ENCODE measurements at regions not wholly inside any gene's neighbourhood (a gene's known extent, or its start where the extent isn't known, plus 50 kb on each side); places are given as distances from the start of the nearest gene placed in this dataset.

GRCh38 chr6:120826253-120826652 is 508.0 kb downstream of the TBC1D32 start:
- Histone ChIP-seq H3K9me3 (ENCODE audit: low read depth) (no peaks in the 10 kb centered on the region), H3K9me2 (ENCODE audit: insufficient read depth) (no peaks in the 10 kb centered on the region), H3K27me3 (replicated peaks; ENCODE audit: insufficient read depth) (no peaks in the 10 kb centered on the region), H2AFZ (no peak overlapping the region), H3K27ac (no peak overlapping the region), H3K4me1 (ENCODE audit: insufficient read depth) (no peaks in the 10 kb centered on the region), H3K36me3 (ENCODE audit: low read depth) (no peaks in the 10 kb centered on the region), H3K4me3 (no peak overlapping the region), H4K20me1 (ENCODE audit: insufficient read depth) (no peaks in the 10 kb centered on the region), H3K4me2 (ENCODE audit: unreplicated experiment) (no peak overlapping the region), H3K79me2 (ENCODE audit: insufficient read depth) (no peaks in the 10 kb centered on the region), H3F3A (ENCODE audit: insufficient read depth) (no peaks in the 10 kb centered on the region), H3K9ac (no peak overlapping the region)
- in situ Hi-C loops (cut with MboI), result no loop called here
- DNase-seq, result peak; percentile 10
- TF ChIP-seq EZH2phosphoT487 (IDR thresholded peaks at IDR 0.05; ENCODE audit: insufficient read depth, low read depth) (no peak), EZH2 (IDR thresholded peaks at IDR 0.05; ENCODE audit: insufficient read depth, poor library complexity, severe bottlenecking) (no peak)
- WGBS, 2 experiments (ENCODE audit: low coverage in 1 of 2, low lambda C conversion rate in 2 of 2, missing lambda C conversion rate in 2 of 2), result 12 to 20% methylated on average over 2 of the region's 2 CpGs

DNA sequence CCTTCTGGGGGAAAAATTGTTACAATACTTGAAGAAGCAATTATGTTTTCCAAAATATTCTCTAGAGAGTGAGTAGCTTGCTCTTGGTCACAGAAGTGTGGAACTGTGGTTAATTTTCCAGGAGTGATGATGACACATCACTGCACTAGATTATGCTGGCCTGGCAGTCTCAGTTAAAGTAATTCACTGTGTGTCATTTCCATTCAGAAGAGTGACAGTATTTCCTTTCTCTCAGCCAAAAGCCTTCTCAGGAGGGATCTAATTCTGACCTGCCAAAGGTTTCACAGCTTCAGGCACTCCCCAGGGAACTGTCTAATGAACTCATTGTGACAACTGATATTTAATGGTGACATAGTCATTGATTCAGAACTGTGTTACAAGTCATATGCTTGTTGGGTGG is 517.5 kb downstream of the TBC1D32 start:
- no peaks in the 10 kb centered on the region for H3F3A ChIP-seq (ENCODE audit: insufficient read depth)
- no peak overlapping the region for H3K4me3 ChIP-seq
- DNase-seq, result no peak

GRCh38 chr6:120805276-120805675 is 529.0 kb downstream of the TBC1D32 start:
- Histone ChIP-seq H3F3A (ENCODE audit: insufficient read depth) (no peaks in the 10 kb centered on the region), H3K36me3 (ENCODE audit: low read depth) (no peaks in the 10 kb centered on the region), H3K4me2 (ENCODE audit: unreplicated experiment) (no peak overlapping the region), H2AFZ (no peak overlapping the region), H3K4me3 (no peak overlapping the region), H3K9me2 (ENCODE audit: insufficient read depth) (no peaks in the 10 kb centered on the region), H3K27me3 (replicated peaks; ENCODE audit: insufficient read depth) (no peaks in the 10 kb centered on the region), H3K9ac (no peak overlapping the region), H4K20me1 (ENCODE audit: insufficient read depth) (no peaks in the 10 kb centered on the region), H3K27ac (no peak overlapping the region), H3K79me2 (ENCODE audit: insufficient read depth) (no peaks in the 10 kb centered on the region), H3K9me3 (ENCODE audit: low read depth) (peaks cover 3% of the 10 kb centered on the region), H3K4me1 (ENCODE audit: insufficient read depth) (no peaks in the 10 kb centered on the region)
- in situ Hi-C loops (cut with MboI), result no loop called here
- peak; percentile 24 for DNase-seq
- TF ChIP-seq EZH2 (IDR thresholded peaks at IDR 0.05; ENCODE audit: insufficient read depth, poor library complexity, severe bottlenecking) (no peak), EZH2phosphoT487 (IDR thresholded peaks at IDR 0.05; ENCODE audit: insufficient read depth, low read depth) (no peak)
- WGBS, 2 experiments (ENCODE audit: low coverage in 1 of 2, low lambda C conversion rate in 2 of 2, missing lambda C conversion rate in 2 of 2), result 19 to 37% methylated on average over 3 of the region's 3 CpGs

More for the DNA sequence above, 517.5 kb downstream of the TBC1D32 start:
- Histone ChIP-seq H3K36me3 (ENCODE audit: low read depth) (no peaks in the 10 kb centered on the region), H3K9me2 (ENCODE audit: insufficient read depth) (no peaks in the 10 kb centered on the region), H4K20me1 (ENCODE audit: insufficient read depth) (no peaks in the 10 kb centered on the region), H2AFZ (no peak overlapping the region), H3K9ac (no peak overlapping the region), H3K9me3 (ENCODE audit: low read depth) (no peaks in the 10 kb centered on the region), H3K4me1 (ENCODE audit: insufficient read depth) (no peaks in the 10 kb centered on the region), H3K27me3 (replicated peaks; ENCODE audit: insufficient read depth) (no peaks in the 10 kb centered on the region), H3K4me2 (ENCODE audit: unreplicated experiment) (no peak overlapping the region), H3K27ac (no peak overlapping the region), H3K79me2 (ENCODE audit: insufficient read depth) (no peaks in the 10 kb centered on the region)
- TF ChIP-seq EZH2phosphoT487 (IDR thresholded peaks at IDR 0.05; ENCODE audit: insufficient read depth, low read depth) (no peak), EZH2 (IDR thresholded peaks at IDR 0.05; ENCODE audit: insufficient read depth, poor library complexity, severe bottlenecking) (no peak)
- in situ Hi-C loops (cut with MboI), result no loop called here

- Histone ChIP-seq H3K79me2 (ENCODE audit: insufficient read depth) (no peaks in the 10 kb centered on the region), H3K4me1 (ENCODE audit: insufficient read depth) (no peaks in the 10 kb centered on the region), H4K20me1 (ENCODE audit: insufficient read depth) (no peaks in the 10 kb centered on the region), H3K4me3 (no peak overlapping the region), H2AFZ (no peak overlapping the region), H3K27me3 (replicated peaks; ENCODE audit: insufficient read depth) (no peaks in the 10 kb centered on the region), H3K36me3 (ENCODE audit: low read depth) (no peaks in the 10 kb centered on the region), H3K9me3 (ENCODE audit: low read depth) (peaks cover 3% of the 10 kb centered on the region), H3K27ac (no peak overlapping the region), H3K9me2 (ENCODE audit: insufficient read depth) (no peaks in the 10 kb centered on the region), H3F3A (ENCODE audit: insufficient read depth) (no peaks in the 10 kb centered on the region), H3K9ac (no peak overlapping the region), H3K4me2 (ENCODE audit: unreplicated experiment) (no peak overlapping the region)
- in situ Hi-C loops (cut with MboI), result no loop called here
- 48 to 62% methylated on average over 2 of the region's 2 CpGs for WGBS, 2 experiments (ENCODE audit: low coverage in 1 of 2, low lambda C conversion rate in 2 of 2, missing lambda C conversion rate in 2 of 2)
- TF ChIP-seq EZH2phosphoT487 (IDR thresholded peaks at IDR 0.05; ENCODE audit: insufficient read depth, low read depth) (no peak), EZH2 (IDR thresholded peaks at IDR 0.05; ENCODE audit: insufficient read depth, poor library complexity, severe bottlenecking) (no peak)
- no peak for DNase-seq
Measured at GRCh38 chr6:120804612-120805011, 529.7 kb downstream of the TBC1D32 start.

DNA sequence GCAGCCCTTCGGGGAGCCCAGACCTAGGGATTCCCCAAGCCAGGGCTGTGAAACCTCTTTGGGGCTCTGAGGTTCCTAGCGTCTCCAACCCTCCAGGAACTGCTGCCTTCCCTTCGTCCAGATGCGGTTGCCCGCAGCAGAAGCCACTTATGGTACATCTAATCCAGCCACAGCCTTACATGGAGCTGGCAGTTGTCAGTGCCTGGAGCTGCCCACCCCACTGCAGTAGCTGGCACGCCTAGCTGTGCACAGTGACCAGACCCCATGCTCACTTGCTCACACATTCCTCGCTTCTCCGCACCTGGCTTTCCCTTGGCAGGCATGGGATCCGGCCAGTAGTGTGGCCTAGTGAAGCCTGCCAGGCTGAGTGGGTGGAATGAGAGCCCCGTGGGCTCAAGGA is 547.6 kb downstream of the TBC1D32 start:
- Histone ChIP-seq H4K20me1 (ENCODE audit: insufficient read depth) (no peaks in the 10 kb centered on the region), H3K27ac (no peak overlapping the region), H3K4me2 (ENCODE audit: unreplicated experiment) (no peak overlapping the region), H3K9me3 (ENCODE audit: low read depth) (no peaks in the 10 kb centered on the region), H3K4me1 (ENCODE audit: insufficient read depth) (no peaks in the 10 kb centered on the region), H3K9ac (no peak overlapping the region), H3K36me3 (ENCODE audit: low read depth) (no peaks in the 10 kb centered on the region), H3F3A (ENCODE audit: insufficient read depth) (no peaks in the 10 kb centered on the region), H3K9me2 (ENCODE audit: insufficient read depth) (no peaks in the 10 kb centered on the region), H2AFZ (no peak overlapping the region), H3K79me2 (ENCODE audit: insufficient read depth) (no peaks in the 10 kb centered on the region), H3K4me3 (no peak overlapping the region), H3K27me3 (replicated peaks; ENCODE audit: insufficient read depth) (no peaks in the 10 kb centered on the region)
- no peak for TF ChIP-seq EZH2 (IDR thresholded peaks at IDR 0.05; ENCODE audit: insufficient read depth, poor library complexity, severe bottlenecking)
- no peak for TF ChIP-seq EZH2phosphoT487 (IDR thresholded peaks at IDR 0.05; ENCODE audit: insufficient read depth, low read depth)
- no peak for DNase-seq
- in situ Hi-C loops (cut with MboI), result no loop called here
- 47 to 48% methylated on average over 10 of the region's 10 CpGs for WGBS, 2 experiments (ENCODE audit: low coverage in 1 of 2, low lambda C conversion rate in 2 of 2, missing lambda C conversion rate in 2 of 2)
